NCI-H226 (cell line): ENCODE measurements at regions not wholly inside any gene's neighbourhood (a gene's known extent, or its start where the extent isn't known, plus 50 kb on each side); places are given as distances from the start of the nearest gene placed in this dataset.

ENCODE experiments used
- DNase-seq: peaks from one replicate; pipeline ENCODE4 v3.0.0-alpha.2; 2015

DNA sequence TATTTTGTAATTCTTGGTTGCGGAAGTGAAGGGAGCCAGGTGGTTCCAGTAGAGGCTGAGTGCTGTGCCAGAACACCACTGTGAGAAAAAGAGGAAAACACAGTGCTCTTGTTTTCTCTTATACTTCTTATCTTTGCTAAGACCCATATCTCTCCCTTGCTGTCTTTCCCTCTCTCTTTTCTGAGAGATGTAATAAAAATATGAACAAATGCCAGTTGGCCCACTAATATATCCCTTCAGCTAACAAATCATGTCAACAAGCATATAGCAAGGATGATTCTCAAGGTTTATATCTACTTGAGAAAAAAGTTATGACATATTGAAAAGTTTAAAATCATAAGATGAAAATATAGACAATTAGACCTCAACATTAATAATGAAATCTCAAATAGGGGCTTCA is 758.3 kb downstream of the HDGFL1 start:
- DNase-seq: no peak

DNA sequence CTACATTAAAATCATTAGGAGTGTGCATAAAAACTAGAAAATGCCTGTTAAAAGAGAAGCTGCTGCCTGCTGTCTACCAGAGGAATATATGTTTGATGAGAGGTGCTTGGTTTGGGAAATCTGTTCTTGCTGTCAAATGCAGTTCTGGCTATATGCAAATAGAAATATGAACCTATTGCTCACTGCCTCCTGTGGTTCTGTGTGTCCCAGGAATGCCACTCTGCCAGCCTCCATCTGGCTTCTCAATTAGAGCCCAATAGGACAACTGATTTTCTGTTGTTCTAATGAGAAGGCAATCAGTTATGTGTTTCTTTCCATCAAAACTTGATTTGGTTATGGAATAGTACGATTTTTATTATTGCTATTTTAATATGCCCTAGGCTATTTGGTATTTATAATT is 759.7 kb downstream of the HDGFL1 start:
- no peak for DNase-seq

DNA sequence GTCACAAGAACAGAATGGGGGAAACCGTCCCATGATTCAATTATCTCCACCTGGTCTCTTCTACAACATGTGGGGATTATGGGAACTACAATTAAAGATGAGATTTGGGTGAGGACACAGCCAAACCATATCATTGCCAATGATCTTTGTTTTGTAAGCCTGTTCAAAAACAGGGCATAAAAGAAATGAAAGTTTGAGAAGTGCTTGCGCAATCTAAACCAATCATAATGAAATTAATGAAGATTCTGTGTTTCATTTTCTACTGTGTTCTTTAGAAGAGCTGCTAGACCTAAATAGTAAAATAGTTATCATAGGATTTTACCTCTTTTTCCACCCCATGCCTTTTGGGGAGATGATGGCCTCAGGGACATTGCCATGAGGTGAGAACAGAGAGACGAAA is 761.3 kb downstream of the HDGFL1 start:
- no peak for DNase-seq

DNA sequence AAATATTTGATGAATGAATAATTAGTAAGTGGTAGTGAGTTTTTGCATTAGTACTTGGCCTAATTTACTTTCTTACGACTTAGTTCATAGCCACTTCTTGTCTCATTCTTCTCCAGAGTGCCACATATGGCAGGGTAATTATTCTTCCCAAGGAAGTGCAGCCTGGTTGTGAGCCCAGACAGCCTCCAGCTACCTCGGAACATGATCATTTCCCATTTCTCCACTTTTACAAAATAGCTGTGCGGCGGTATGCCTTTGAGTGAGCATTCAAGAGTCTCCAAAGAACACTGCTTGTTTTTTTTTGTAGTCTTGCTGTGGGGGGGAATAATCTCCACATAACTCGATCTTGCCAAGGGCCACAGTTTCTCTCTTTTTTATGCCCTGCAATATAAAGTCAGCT is 765.0 kb downstream of the HDGFL1 start:
- DNase-seq: no peak

DNA sequence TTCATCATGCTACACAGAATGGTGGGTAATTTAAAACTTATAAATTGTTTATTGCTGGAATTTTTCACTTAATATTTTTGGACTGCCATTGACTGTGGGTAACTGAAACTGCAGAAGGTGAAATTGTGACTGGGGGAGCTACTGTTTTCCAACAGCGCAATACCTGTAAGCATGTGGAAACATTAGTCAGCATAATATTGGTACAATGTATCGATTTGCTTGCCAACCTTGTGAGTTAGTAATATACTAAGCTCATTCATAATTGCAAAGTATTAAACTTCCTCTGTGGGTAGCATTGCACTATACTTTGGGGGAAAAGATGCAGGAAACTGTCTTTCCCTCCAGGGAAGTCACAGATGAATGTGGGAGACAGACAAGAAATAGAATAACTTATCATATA is 766.5 kb downstream of the HDGFL1 start:
- no peak for DNase-seq

DNA sequence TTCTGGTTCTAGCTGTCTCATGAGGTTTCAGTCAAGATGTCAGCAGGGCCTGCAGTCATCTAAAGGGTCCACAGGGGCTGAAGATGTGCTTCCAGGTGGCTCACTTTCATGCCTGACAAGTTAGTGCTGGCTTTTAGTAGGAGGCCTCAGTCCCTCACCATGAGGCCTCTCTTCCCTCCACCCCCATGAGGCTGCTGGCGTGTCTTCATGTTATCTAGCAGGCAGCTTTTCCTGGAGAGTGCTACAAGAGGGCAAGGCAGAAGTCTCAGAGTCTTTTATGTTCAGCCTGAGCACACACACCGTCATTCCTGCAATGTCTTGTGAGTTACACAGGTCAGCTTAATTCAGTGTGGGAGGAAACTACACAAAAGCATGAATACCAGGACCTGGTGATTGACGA is 769.9 kb downstream of the HDGFL1 start:
- DNase-seq: no peak

DNA sequence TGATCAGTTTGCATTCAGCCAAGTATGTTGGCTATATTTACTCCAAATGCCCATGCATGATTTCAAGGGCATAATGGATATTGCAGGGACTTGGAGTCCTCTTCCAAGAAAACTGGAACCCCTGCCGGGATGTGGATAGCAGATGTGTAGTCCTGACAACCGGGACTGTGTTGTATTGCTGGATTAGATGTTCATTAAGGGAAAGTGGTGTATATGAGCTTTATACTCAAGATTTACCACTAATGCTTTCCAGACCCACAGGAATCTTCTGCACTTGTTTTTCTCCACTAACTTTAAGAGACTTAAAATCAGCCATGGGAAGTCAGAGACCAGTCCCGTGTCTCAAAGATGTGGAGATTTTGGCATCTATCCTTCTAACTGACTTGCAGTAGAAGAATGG is 770.9 kb downstream of the HDGFL1 start:
- no peak for DNase-seq

DNA sequence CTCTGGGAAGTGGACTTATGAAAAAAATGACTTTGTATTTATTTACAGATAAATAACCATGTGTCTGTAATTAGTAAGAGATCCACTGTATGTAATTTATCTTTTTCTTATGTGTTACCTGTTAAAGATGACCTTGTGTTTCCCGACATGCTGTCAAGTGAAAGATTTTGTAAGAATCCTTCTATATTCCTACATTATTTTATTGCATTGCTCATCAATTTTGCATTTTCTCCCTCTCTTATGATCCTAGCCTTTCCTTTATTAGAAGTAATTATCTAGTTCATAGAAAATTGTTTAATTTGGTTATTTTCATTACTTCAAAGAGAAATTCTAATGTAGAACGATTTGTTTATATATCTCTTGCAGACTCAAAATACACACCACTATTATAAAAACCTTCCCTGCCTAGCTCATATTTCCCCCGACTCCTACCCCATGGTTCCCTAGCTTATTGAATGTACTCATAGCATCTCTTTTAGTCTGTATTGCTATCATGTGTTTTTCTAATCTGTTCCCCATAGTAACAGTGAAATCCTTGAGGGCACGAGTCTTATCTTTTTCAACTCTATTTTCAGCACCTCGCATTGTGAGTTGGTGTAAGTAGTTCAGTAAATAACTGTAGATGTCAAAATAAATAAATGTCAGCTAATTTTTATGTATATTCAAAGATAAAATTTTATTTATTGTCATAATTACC is 774.4 kb downstream of the HDGFL1 start:
- no peak for DNase-seq

DNA sequence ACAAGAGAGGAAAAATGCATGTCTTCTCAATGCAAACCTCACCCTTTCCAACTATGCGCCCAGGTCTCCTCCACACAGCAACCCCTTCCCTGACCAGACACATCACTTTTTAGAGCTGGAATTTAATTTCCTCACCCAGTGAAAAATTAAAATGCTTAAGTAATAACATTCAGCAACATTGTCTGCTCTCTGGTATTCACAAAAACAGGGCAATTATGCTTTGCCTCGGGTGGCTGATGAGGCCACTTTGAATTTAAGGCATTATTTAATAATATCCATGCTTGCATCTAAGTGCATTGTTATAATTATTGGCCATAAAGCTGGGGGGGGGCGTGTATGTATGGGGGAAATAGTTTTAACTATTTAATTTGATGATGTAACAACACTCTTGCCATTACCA is 777.8 kb upstream of the NRSN1 start:
- DNase-seq: no peak

DNA sequence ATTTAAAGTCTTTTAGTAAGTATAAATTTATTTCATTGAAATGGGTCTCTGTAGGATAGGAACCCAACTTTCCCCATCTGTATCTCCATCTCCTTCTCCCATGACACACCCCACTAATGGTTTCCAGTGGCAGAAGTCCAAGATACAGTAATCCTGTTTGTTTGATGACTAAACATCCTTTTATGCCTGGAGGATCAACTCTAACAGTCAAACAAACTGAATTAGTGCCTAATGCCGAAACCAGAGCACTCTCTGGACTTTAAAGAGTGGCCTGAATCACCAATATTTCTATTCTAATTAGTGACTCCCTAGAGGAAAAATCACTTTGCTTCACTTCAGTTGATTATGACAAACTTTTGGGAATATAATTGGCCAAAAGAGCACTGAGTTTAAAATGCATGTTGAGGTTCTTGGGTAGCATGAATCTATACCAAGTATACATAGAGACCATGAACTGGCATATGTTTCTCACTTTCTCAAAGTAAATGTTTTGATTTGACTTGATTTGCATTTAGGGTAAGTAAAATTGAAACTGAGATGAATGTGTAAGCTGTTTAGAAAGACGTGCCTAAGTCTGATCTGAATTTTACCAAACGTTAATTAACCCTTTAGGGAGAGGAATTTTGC is 776.4 kb upstream of the NRSN1 start:
- DNase-seq: no peak

DNA sequence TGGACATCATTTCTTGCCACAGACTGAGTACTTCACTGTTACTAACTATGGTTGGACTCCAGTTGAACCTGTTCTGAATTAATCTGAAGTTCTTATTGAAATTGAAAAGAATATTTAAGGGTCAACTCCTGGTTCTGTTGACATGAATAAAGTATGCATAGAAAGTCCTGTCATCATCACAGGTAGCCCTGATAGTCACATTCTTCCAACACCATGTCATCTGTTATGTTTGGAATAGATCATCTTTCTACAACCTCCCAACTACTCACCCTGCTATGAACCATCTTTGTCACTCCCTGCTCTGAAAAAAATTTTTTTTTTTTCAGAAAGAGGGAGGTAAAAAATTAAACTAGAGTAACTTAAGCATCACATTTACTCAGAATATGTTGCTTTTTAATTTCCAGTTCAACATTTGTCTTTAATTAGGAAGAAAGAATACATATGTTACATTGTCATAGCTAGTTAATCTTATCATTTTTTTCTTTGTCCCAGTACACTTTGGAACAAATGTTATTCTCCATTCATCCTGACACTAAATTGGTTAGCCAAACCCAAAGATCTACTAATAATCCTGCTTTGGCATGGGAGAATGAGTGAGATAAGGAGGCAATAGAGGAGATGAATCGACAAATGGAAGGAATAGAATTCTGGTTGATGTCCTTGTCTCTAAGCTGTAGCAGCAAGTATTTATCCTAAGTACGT is 775.1 kb upstream of the NRSN1 start:
- no peak for DNase-seq

DNA sequence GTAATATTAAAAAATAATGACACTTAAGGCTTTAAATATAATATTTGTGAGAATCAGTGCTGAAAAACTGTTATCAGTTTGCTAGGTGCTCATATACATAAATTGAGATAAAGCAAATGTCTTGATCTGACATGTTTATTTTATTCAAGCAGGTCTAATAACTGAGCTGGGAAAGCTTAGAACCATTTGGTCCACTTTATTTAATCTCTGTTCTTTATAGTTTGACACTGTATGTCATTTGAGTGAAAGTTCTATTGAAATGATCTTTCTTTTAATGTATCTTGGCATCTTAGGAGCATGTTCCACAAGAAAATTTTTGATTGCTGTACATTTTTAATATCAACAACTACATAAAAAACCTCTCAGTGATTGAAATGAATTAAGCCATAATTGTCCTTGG is 772.0 kb upstream of the NRSN1 start:
- no peak for DNase-seq

DNA sequence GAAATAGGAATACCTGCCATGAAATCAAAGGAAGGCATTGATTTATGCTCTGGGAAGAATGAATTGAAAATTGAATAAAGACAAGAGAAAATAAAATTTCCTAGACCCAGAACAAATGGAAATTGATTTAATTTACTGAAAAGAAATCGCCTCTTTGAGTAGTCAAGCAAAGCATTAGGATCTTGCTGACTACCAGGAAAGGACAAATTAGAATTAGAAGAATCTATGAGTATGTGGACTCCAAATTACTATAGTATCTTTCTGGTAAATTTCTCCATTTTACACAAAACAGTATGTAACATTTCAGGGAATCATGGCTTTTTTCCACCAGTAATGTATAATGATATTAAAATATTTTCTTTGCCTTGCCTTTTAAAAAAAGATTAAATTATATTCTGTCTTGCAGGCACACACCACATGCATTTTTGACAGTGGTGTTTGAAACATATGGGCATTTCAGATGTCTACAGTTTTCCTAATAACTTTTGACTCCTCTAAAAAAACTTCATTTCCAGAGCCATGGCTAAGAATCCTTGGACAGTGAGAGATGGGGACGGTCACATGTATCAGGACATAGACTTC is 768.7 kb upstream of the NRSN1 start:
- no peak for DNase-seq

DNA sequence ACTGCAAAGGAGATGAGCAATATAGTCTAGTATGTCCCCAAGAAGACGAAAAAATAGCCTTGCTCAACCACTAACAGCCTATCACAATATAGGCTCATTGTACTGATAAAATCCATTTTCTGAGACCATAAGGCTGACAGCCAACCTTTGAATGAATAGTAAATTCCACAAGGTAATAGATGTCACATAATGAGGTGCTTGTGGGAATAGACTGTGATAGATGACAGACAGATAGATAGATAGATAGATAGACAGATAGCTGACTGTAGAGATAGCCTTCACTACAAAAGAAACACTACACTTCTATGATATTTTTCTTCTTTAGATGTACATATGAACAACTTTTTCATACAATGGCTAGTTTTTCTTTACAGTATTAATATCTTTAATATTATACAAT is 760.3 kb upstream of the NRSN1 start:
- no peak for DNase-seq

DNA sequence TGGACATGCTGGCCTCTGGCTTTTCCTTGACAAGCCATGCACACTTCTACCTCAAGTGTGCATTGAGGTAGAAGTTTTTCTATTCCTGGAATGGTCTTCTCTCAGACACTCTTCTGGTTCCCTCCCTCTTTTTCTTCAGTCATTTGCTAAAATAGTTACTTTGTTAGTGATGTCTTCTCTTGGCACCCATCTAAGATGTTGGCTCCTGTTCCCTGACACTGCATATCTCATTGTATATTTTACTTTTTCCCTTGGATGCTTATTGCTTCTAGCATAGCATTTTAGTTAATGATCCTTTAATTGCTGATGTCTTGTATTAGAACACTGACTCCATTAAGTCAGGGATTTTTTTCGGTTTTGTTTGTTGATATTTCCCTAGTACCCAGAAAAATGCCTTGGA is 758.7 kb upstream of the NRSN1 start:
- no peak for DNase-seq

DNA sequence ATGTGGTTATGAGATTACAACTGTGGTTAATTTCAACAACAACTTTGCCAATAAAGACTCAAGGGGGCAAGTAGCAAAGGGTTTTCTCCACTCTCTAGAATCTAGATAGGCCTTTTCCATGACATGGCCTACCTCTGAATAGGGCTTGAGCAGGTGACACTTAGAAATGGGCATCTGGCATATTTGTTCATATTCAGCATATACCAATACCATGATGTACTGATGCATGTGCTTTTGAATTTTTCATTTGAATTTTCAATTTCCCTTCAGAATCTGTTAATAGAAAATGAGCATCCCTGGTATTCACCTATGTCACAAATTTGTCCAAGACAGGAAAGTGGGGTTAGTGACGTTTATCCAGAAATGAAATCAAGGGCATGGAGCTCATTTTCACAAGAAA is 757.5 kb upstream of the NRSN1 start:
- DNase-seq: no peak

DNA sequence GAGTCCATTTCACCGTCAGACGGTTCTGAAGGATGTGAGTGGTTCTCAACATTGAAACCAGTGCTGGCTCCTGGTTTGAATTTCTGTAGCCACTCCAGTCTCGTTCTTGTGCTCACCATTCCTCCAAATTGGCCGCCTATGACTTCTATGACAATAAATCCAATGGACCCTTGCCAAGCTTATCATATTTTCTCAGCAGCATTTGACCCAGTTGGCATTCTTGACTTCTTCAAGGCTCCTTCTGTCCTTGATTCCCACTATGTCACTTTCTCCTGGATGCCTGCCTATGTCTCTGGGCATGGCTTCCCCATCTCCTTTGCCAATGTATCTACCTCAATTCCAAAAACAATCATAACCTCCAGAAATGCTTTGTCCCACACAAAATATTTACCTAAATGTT is 756.0 kb upstream of the NRSN1 start:
- no peak for DNase-seq

DNA sequence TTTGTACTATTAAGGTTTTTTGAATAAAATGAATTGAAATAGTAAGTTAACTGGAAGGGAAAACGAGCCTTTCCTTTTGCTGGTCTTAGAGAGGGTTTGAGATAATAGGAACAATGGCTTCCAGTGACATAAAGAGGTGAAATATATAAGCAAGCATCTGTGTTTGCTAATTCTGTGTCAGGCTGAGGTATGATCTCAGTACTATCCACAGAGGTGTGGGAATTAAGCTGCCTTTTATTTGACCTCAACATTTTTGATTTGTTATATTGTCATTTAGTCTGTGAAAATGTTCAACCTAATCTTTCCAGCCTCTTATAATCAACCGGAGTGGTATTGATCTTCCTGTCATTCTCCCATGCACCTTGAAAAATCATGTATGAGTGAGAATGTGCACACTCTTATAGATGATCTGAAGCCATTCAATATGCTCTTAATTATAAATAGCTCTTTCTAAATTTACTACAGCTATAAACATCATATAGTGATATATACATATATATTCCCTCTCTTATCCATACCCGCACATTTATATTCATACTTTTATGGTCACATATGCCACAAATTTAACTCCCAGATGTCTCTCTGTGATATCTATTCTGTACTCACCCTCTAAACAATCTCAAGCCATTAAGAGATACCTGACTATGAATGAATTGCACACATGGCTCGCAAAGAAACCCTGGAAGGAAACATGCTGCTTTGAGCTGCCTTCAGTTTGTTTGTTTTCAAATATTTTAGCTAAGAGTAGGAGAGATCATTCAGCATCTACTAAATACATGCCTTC is 754.7 kb upstream of the NRSN1 start:
- DNase-seq: no peak

DNA sequence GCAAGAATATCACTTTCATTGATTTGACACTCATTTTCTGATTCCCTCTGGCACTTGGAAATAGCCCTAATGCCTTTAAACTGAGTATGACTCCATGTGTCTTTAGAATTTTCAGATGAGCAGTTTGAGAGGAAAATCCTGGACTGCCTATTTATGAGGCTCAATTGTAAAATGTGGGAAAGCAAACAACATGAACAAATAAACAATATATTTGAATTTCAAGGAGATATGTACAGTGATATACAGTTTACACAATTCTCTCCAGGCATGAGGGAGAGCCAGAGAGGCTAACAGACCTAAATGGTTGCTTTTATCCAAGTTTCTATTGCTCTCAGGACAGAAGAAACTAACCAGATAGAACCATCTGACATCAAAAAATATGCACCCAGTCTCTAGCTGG is 748.2 kb upstream of the NRSN1 start:
- DNase-seq: no peak

DNA sequence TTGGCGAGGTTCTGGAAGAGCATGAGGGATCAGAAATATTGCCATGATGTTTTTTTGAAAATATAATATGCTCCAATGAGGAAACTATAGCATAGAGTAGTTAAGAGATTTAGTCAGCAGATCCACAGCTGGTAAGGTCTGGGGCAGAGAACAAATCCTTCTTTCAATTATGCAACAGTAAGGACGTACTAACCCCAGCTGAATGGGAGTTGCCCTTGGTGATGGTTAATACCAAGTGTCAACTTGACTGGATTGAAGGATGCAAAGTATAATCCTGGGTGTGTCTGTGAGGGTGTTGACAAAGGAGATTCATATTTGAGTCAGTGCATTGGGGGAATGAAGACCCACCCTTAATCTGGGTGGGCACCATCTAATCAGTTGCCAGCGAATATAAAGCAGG is 745.5 kb upstream of the NRSN1 start:
- DNase-seq: no peak

DNA sequence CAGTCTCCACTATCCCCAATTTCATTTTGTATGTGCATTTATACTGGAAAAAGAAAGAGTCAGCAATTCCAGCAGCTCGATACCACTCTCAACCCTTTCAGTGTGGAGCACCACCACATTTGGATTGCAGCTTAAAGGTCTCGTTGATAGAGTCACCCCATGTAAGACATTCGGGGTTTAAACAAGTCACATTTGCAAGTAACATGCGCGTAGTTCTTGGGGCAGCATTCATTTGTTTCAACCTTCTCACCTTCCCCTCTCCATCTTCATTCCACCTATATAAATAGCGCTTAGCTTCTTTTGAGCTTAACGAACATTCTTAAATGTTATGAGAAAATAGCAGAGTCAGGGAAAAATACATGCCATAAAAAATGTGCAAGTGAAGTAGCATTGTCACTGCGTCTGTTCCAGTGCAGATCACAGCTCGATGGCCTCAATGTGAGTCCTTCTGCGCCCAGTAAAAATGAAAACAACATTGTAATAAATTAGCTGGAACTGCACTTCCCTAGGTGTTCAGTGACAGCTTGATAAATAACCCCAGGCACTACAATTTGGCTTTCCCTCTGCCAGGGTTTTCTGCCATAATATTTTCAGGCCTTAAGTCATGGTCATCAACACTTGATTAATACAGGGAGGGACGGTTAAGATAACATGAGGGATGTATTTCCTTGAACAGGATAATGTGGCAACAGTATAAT is 737.8 kb upstream of the NRSN1 start:
- no peak for DNase-seq

DNA sequence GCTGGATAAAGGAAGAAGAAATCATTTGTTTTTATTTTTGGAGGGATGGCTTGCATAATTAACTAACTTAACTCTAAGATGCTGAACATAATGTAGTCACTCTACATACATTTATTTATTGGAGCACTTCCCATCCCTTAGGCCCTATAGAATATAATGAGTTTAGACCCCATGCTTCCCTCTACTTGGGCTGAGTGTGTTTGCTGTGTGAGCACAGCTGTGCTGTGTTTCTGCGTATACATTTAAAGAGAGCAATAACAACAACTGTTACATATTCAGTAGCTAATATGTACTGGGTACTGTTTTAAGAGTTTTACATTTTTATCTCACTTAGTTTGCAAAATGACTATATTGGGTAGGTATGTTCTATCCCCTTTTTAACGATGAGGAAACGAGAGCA is 736.6 kb upstream of the NRSN1 start:
- no peak for DNase-seq

DNA sequence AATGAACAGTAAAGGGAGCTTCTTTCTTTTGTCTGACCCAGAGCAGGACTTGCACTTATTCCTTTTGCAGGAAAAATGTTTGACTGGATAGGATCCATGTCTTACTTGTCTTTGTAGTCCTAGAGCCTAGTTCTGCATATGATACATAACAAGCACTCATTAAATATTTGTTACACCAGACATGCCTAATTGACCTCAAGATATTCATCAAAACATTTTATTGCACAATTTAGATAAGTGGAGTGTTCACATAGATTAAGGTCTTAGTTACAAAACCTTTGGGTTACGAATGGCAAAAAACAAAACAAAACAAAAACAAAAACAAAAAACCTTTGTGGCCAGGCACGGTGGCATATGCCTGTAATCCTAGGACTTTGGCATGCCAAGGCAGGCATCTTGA is 735.8 kb upstream of the NRSN1 start:
- DNase-seq: no peak
